Peyer's patch (tissue), 4 donors: ENCODE measurements at regions not wholly inside any gene's neighbourhood (a gene's known extent, or its start where the extent isn't known, plus 50 kb on each side); places are given as distances from the start of the nearest gene placed in this dataset.

Experiments
- DNase-seq, 3 donors: peaks; one replicate each; pipeline ENCODE4 v3.0.0-alpha.2; 2017 to 2019
- H3K27ac ChIP-seq, 4 donors: fragments of 200-600 bp; sonication (generic); one replicate each; pipeline ENCODE4 v1.5.1; 2016 to 2019
- H3K27me3 ChIP-seq, 2 donors: fragments of 200-600 bp; sonication (generic); one replicate each; pipeline ENCODE4 v1.5.1; 2019
- H3K36me3 ChIP-seq, 3 donors: fragments of 200-600 bp; sonication (generic); one replicate each; pipeline ENCODE4 v1.5.1; 2016 to 2019
- H3K4me1 ChIP-seq, 4 donors: fragments of 200-600 bp; sonication (generic); one replicate each; pipeline ENCODE4 v1.5.1; 2016 to 2019
- H3K4me3 ChIP-seq, 4 donors: fragments of 200-600 bp; sonication (generic); 1 replicate in 3 of 4; 2 replicates in 1 of 4; pipeline ENCODE4 v1.5.1; 2016 to 2019; ENCODE audit warnings: mild to moderate bottlenecking in 1 of 4
- H3K9me3 ChIP-seq, 4 donors: fragments of 200-600 bp; sonication (generic); one replicate each; pipeline ENCODE4 v1.5.1; 2016 to 2019; ENCODE audit warnings: mild to moderate bottlenecking in 1 of 4
- POLR2A ChIP-seq, 2 donors: fragments of 450-650 bp; IDR thresholded peaks; one replicate each; pipeline ENCODE4 v1.5.1; 2017; ENCODE audit warnings: antibody characterized with exemption in 2 of 2, mild to moderate bottlenecking in 2 of 2, moderate library complexity in 2 of 2
- TF ChIP-seq, protein P1 (sequence below), 6 experiments: fragments of 450-650 bp in 4 of 6; fragments of 200-600 bp in 2 of 6; sonication (generic) in 1 of 6; IDR thresholded peaks; one replicate each; pipeline ENCODE4 v1.5.1; 2017 to 2019; ENCODE audit warnings: antibody characterized with exemption in 6 of 6, mild to moderate bottlenecking in 3 of 6, moderate library complexity in 1 of 6

GRCh38 chr2:47996808-47997207 lies 90.5 kb upstream of the FBXO11 start:
- TF ChIP-seq POLR2A (IDR thresholded peaks at IDR 0.05): no peak
- TF ChIP-seq, protein P1, sequence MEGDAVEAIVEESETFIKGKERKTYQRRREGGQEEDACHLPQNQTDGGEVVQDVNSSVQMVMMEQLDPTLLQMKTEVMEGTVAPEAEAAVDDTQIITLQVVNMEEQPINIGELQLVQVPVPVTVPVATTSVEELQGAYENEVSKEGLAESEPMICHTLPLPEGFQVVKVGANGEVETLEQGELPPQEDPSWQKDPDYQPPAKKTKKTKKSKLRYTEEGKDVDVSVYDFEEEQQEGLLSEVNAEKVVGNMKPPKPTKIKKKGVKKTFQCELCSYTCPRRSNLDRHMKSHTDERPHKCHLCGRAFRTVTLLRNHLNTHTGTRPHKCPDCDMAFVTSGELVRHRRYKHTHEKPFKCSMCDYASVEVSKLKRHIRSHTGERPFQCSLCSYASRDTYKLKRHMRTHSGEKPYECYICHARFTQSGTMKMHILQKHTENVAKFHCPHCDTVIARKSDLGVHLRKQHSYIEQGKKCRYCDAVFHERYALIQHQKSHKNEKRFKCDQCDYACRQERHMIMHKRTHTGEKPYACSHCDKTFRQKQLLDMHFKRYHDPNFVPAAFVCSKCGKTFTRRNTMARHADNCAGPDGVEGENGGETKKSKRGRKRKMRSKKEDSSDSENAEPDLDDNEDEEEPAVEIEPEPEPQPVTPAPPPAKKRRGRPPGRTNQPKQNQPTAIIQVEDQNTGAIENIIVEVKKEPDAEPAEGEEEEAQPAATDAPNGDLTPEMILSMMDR (IDR thresholded peaks at IDR 0.05): no peak
- Histone ChIP-seq H3K36me3 (no peaks in the 10 kb centered on the region), H3K4me3 (no peak overlapping the region), H3K27ac (no peak overlapping the region), H3K4me1 (no peaks in the 10 kb centered on the region), H3K27me3 (no peaks in the 10 kb centered on the region), H3K9me3 (no peaks in the 10 kb centered on the region)
- DNase-seq: no peak

DNA sequence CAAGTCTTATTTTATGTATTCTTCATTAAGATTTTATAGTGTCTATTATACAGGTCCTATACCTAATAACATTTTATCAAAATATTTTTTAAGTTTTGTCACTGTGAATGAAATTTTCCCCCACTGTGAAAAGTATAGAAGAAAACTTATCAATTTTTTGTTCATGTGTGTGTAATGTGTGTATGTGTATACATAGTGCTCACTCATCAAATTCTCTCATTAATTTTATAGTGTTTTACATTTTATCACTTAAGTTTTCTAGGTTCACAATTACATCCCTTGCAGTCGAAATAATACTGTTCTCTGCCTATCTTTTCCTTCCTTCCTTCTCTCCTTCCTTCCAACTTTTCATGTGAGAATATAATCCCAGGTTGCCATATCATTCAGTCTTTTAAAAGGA lies 93.2 kb upstream of the FBXO11 start:
- no peaks in the 10 kb centered on the region for H3K4me1 ChIP-seq
- no peak overlapping the region for H3K27ac ChIP-seq
- no peaks in the 10 kb centered on the region for H3K9me3 ChIP-seq
- H3K27me3 ChIP-seq: no peaks in the 10 kb centered on the region
- TF ChIP-seq POLR2A (IDR thresholded peaks at IDR 0.05): no peak
- TF ChIP-seq, protein P1 (IDR thresholded peaks at IDR 0.05): no peak
- H3K4me3 ChIP-seq: no peak overlapping the region
- no peak for DNase-seq
- H3K36me3 ChIP-seq: no peaks in the 10 kb centered on the region

GRCh38 chr2:48001498-48001897 lies 95.2 kb upstream of the FBXO11 start:
- Histone ChIP-seq H3K27ac (no peak overlapping the region), H3K27me3 (no peaks in the 10 kb centered on the region), H3K4me3 (no peak overlapping the region), H3K9me3 (no peaks in the 10 kb centered on the region), H3K36me3 (no peaks in the 10 kb centered on the region), H3K4me1 (no peaks in the 10 kb centered on the region)
- no peak for TF ChIP-seq POLR2A (IDR thresholded peaks at IDR 0.05)
- TF ChIP-seq, protein P1 (IDR thresholded peaks at IDR 0.05): no peak
- DNase-seq: no peak

DNA sequence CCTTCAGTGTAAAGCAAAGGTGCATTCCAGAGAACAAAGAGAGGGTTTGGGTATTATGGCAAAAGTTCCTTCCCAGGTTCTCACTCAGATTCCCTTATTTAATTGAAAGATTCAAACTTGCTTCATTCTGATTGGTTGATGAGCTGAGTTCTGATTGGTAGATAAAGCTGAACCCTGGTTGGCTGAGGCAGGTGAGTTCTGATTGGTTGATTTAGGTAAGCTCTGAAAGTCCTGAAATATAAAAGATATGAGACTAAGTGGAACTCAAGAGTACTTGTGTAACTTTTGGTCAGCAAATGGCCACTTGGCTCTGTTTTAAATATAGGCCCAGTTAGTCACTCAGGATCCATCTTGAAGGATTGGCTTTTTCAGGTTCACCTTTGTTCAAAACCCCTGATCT lies 99.8 kb upstream of the FBXO11 start:
- Histone ChIP-seq H3K4me3 (no peak overlapping the region), H3K36me3 (no peaks in the 10 kb centered on the region), H3K4me1 (no peaks in the 10 kb centered on the region), H3K27ac (no peak overlapping the region), H3K27me3 (no peaks in the 10 kb centered on the region), H3K9me3 (no peaks in the 10 kb centered on the region)
- TF ChIP-seq, protein P1 (IDR thresholded peaks at IDR 0.05): no peak
- no peak for TF ChIP-seq POLR2A (IDR thresholded peaks at IDR 0.05)
- DNase-seq: no peak

- Histone ChIP-seq H3K27me3 (no peaks in the 10 kb centered on the region), H3K4me1 (no peaks in the 10 kb centered on the region), H3K36me3 (no peaks in the 10 kb centered on the region), H3K9me3 (no peaks in the 10 kb centered on the region), H3K27ac (no peak overlapping the region), H3K4me3 (no peak overlapping the region)
- no peak for DNase-seq
- no peak for TF ChIP-seq POLR2A (IDR thresholded peaks at IDR 0.05)
- TF ChIP-seq, protein P1 (IDR thresholded peaks at IDR 0.05): no peak
Measured at GRCh38 chr2:48007699-48008268, 101.5 kb upstream of the FBXO11 start.

GRCh38 chr2:48009256-48009655 lies 103.0 kb upstream of the FBXO11 start:
- Histone ChIP-seq H3K27ac (no peak overlapping the region), H3K9me3 (no peaks in the 10 kb centered on the region), H3K36me3 (no peaks in the 10 kb centered on the region), H3K4me3 (no peak overlapping the region), H3K27me3 (no peaks in the 10 kb centered on the region), H3K4me1 (no peaks in the 10 kb centered on the region)
- TF ChIP-seq, protein P1 (IDR thresholded peaks at IDR 0.05): no peak
- TF ChIP-seq POLR2A (IDR thresholded peaks at IDR 0.05): no peak
- no peak for DNase-seq
